K562 (cell line): ENCODE measurements at regions not wholly inside any gene's neighbourhood (a gene's known extent, or its start where the extent isn't known, plus 50 kb on each side); places are given as distances from the start of the nearest gene placed in this dataset.

Source experiments
- ATAC-seq: fragments of 200-7000 bp; cut with Tn5 transposase; 3 replicates; pipeline ENCODE4 v1.9.1; 2020; ENCODE audit warnings: moderate library complexity
- BruUV-seq: library from RNA; stranded (reverse); fragments of 400-500 nt; replicated peaks from 2 replicates; lab custom pipeline; 2021; lab: Mats Ljungman, UMichigan
- CTCF ChIA-PET: fragments of 300-600 bp; formaldehyde crosslinking; extraction: SDS; loops from one replicate; lab custom pipeline; 2021; ENCODE audit warnings: low intra/inter-chr PET ratio; lab: Yijun Ruan, JAX
- POLR2A ChIA-PET: fragments of 300-600, 350-650 bp; sonication (Branson Sonifier 250); formaldehyde crosslinking; extraction: SDS; loops from one replicate; lab custom pipeline; 2021; ENCODE audit warnings: antibody characterized with exemption, inconsistent platforms; lab: Yijun Ruan, JAX
- DNase-seq, 4 experiments: peaks; one replicate each; pipeline versions ENCODE4 v3.0.0 to v3.0.0-alpha.2; 2011 to 2018; ENCODE audit warnings: low spot score in 3 of 4, mixed read lengths in 3 of 4; ENCODE audit errors: extremely low read depth in 1 of 4
- FAIRE-seq: peaks from 2 replicates; lab custom pipeline; 2011; peaks lifted over from hg19 to GRCh38; lab: Jason Lieb, UNC
- H2AFZ ChIP-seq: 2 replicates; pipeline ENCODE4 v1.6.0; 2011; ENCODE audit warnings: low read depth, low read length, control low read depth, inconsistent platforms
- H3K27ac ChIP-seq: fragments of 200-600 bp; 3 replicates; pipeline ENCODE4 v1.8.0; 2011; ENCODE audit warnings: low read depth, mild to moderate bottlenecking, control low read depth, inconsistent platforms, low read length, moderate library complexity, mixed read lengths; ENCODE audit errors: extremely low read depth
- H3K27me3 ChIP-seq, 2 experiments: fragments of 300-600 bp in 1 of 2; 2 replicates in 1 of 2; 3 replicates in 1 of 2; pipeline versions ENCODE4 v1.6.0 to v1.8.0; 2011; ENCODE audit warnings: inconsistent platforms in 2 of 2, low read length in 2 of 2, mild to moderate bottlenecking in 1 of 2, mixed read lengths in 1 of 2, moderate library complexity in 1 of 2; ENCODE audit not compliant: control insufficient read depth in 2 of 2, insufficient read depth in 2 of 2
- H3K36me3 ChIP-seq: fragments of 300-600 bp; 3 replicates; pipeline ENCODE4 v1.8.0; 2011; ENCODE audit warnings: mild to moderate bottlenecking, low read length, inconsistent platforms; ENCODE audit not compliant: control insufficient read depth, insufficient read depth
- H3K4me1 ChIP-seq, 2 experiments: fragments of 200-600 bp in 1 of 2; replicated peaks in 1 of 2; 2 replicates in 1 of 2; 3 replicates in 1 of 2; pipeline versions ENCODE4 v1.5.1 to v1.8.0; 2011; ENCODE audit warnings: inconsistent platforms in 2 of 2, low read length in 2 of 2, mild to moderate bottlenecking in 1 of 2, mixed read lengths in 1 of 2, moderate library complexity in 1 of 2; ENCODE audit not compliant: control insufficient read depth in 2 of 2, insufficient read depth in 2 of 2
- H3K4me2 ChIP-seq: 2 replicates; pipeline ENCODE4 v1.6.1; 2011; ENCODE audit warnings: low read length, control low read depth, inconsistent platforms, mixed read lengths; ENCODE audit not compliant: insufficient read depth
- H3K4me3 ChIP-seq: fragments of 200-600 bp; sonication (generic), shearing (Covaris generic); 2 replicates; pipeline ENCODE4 v1.5.1; 2016; ENCODE audit warnings: control low read depth, inconsistent platforms
- H3K79me2 ChIP-seq: fragments of 200-600 bp; 3 replicates; pipeline ENCODE4 v1.8.0; 2011; ENCODE audit warnings: low read length, inconsistent platforms; ENCODE audit not compliant: control insufficient read depth, insufficient read depth
- H3K9ac ChIP-seq, 2 experiments: 2 replicates each; pipeline versions ENCODE4 v1.6.0 to v1.6.1; 2011; ENCODE audit warnings: low read depth in 2 of 2, low read length in 2 of 2, control low read depth in 1 of 2, inconsistent platforms in 1 of 2, mild to moderate bottlenecking in 1 of 2, mixed read lengths in 1 of 2; ENCODE audit not compliant: insufficient read depth in 1 of 2
- H3K9me1 ChIP-seq: one replicate; pipeline ENCODE4 v1.6.0; 2011; ENCODE audit warnings: inconsistent platforms, mild to moderate bottlenecking, low read length, moderate library complexity; ENCODE audit not compliant: control insufficient read depth, insufficient read depth
- H3K9me3 ChIP-seq: replicated peaks from 2 replicates; pipeline ENCODE4 v1.5.1; 2011; ENCODE audit warnings: low read depth, low read length, inconsistent platforms; ENCODE audit not compliant: control insufficient read depth, insufficient read depth
- H4K20me1 ChIP-seq: replicated peaks from 2 replicates; pipeline ENCODE4 v1.6.1; 2011; ENCODE audit warnings: low read length, inconsistent platforms, mixed read lengths; ENCODE audit not compliant: control insufficient read depth, insufficient read depth
- CEBPB ChIP-seq: fragments of 450-650 bp; IDR thresholded peaks from 2 replicates; pipeline ENCODE4 v1.6.1; 2016; ENCODE audit warnings: missing genetic modification characterization, missing compliant biosample characterization
- CEBPG ChIP-seq, 3 experiments: fragments of 200-800 bp in 1 of 3; sonication (Bioruptor generic) in 1 of 3; sonication (generic) in 1 of 3; formaldehyde crosslinking in 1 of 3; IDR thresholded peaks in 2 of 3; conservative IDR thresholded peaks in 1 of 3; 2 replicates each; pipeline versions ENCODE4 v1.6.1 to v1.8.0; 2016 to 2022; ENCODE audit warnings: missing compliant biosample characterization in 2 of 3, missing genetic modification characterization in 2 of 3, mild to moderate bottlenecking in 1 of 3, missing genetic modification reagents in 1 of 3
- HNRNPUL1 ChIP-seq: fragments of 200-400 bp; formaldehyde crosslinking; IDR thresholded peaks from 2 replicates; pipeline ENCODE4 v1.6.1; 2017; ENCODE audit warnings: low read length
- KLF16 ChIP-seq: IDR thresholded peaks from 2 replicates; pipeline ENCODE4 v1.6.1; 2016; ENCODE audit warnings: antibody characterized with exemption
- WGBS: fragments of 100-300 bp; shearing (Covaris generic); methylation state at CpG from one replicate; pipeline ENCODE4 v1.1.6; 2016; ENCODE audit warnings: low coverage, mixed read lengths; ENCODE audit not compliant: insufficient coverage; ENCODE audit errors: missing lambda C conversion rate; 5-methylcytosine and 5-hydroxymethylcytosine counted together
- in situ Hi-C: fragments of 300-500 bp; cut with MboI; formaldehyde crosslinking; loops from 4 replicates; pipeline ENCODE4 v1.15.0; 2018; ENCODE audit warnings: inconsistent platforms, mixed read lengths
- intact Hi-C: fragments of 100-400 bp; cut with micrococcal nuclease; formaldehyde crosslinking; loops from 2 replicates; pipeline ENCODE4 v1.14.2; 2022
- TF ChIP-seq, protein P1 (sequence below): sonication (generic); formaldehyde crosslinking; IDR thresholded peaks from 2 replicates; pipeline ENCODE4 v1.8.1; 2023; ENCODE audit warnings: mild to moderate bottlenecking, missing genetic modification reagents

DNA sequence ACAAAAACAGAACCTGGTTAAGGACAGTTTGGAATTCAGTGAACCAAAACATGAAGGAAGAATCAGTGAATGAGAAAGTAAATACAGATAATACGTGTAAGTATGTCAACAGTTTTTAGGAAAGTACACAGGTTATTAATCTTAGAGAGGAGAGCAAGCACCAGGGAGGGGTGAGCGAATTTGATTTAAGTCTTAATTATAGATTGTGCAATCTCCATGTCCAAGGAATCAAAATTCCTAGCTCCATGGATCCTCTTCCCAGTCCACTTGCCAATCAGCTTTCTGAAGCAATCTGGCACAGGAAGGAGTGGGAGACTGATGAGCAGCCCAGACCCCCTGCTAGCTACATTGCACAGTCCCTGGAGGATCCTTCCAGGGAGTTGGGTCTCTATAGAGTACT lies 346.4 kb downstream of the SETD4 start:
- Histone ChIP-seq H3K27me3 (peaks cover 0 to 7% of the 10 kb centered on the region in 2 experiments; a peak in 2 of 5 replicates), H3K79me2 (no peaks in the 10 kb centered on the region), H3K4me2 (no peak overlapping the region), H3K36me3 (no peaks in the 10 kb centered on the region), H3K27ac (no peak overlapping the region), H3K9me1 (no peaks in the 10 kb centered on the region), H3K9ac (no peak overlapping the region), H4K20me1 (no peaks in the 10 kb centered on the region), H2AFZ (no peak overlapping the region), H3K4me1 (no peaks in the 10 kb centered on the region), H3K4me3 (no peak overlapping the region), H3K9me3 (no peaks in the 10 kb centered on the region)
- ChIA-PET CTCF (no interaction called here), POLR2A (no interaction called here)
- WGBS, result 0% methylated on average over 2 of the region's 2 CpGs
- intact Hi-C loops, result no loop called here
- no TSS peak for BruUV-seq
- in situ Hi-C loops, result no loop called here
- no peak for ATAC-seq
- no peak for DNase-seq
- FAIRE-seq, result no peak
- TF ChIP-seq KLF16 (no peak), CEBPG (CRISPR knock-in tag; IDR thresholded peaks at IDR 0.05) (no peak), CEBPG (tag; conservative IDR thresholded peaks at IDR 0.05 in 1 of 2, IDR thresholded peaks at IDR 0.05 in 1 of 2) (peak in 1 of 2 experiments; percentile 62; a peak in 2 of 4 replicates), HNRNPUL1 (no peak), CEBPB (tag) (peak; percentile 38; the same call in 1 of the 2 replicates)
- TF ChIP-seq, protein P1, sequence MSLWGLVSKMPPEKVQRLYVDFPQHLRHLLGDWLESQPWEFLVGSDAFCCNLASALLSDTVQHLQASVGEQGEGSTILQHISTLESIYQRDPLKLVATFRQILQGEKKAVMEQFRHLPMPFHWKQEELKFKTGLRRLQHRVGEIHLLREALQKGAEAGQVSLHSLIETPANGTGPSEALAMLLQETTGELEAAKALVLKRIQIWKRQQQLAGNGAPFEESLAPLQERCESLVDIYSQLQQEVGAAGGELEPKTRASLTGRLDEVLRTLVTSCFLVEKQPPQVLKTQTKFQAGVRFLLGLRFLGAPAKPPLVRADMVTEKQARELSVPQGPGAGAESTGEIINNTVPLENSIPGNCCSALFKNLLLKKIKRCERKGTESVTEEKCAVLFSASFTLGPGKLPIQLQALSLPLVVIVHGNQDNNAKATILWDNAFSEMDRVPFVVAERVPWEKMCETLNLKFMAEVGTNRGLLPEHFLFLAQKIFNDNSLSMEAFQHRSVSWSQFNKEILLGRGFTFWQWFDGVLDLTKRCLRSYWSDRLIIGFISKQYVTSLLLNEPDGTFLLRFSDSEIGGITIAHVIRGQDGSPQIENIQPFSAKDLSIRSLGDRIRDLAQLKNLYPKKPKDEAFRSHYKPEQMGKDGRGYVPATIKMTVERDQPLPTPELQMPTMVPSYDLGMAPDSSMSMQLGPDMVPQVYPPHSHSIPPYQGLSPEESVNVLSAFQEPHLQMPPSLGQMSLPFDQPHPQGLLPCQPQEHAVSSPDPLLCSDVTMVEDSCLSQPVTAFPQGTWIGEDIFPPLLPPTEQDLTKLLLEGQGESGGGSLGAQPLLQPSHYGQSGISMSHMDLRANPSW (CRISPR knock-in tag), result no peak
